HepG2 (cell line): ENCODE measurements at regions not wholly inside any gene's neighbourhood (a gene's known extent, or its start where the extent isn't known, plus 50 kb on each side); places are given as distances from the start of the nearest gene placed in this dataset.

Experiments used
- ATAC-seq: fragments of 200-7000 bp; cut with Tn5 transposase; 3 replicates; pipeline ENCODE4 v1.9.1; 2020; ENCODE audit warnings: mild to moderate bottlenecking, moderate library complexity
- BruUV-seq: library from RNA; stranded (reverse); fragments of 400-500 nt; replicated peaks from 2 replicates; lab custom pipeline; 2021; lab: Mats Ljungman, UMichigan
- CTCF ChIA-PET: fragments of 300-600 bp; formaldehyde crosslinking; extraction: SDS; loops from one replicate; lab custom pipeline; 2021; ENCODE audit warnings: low total read pairs, inconsistent platforms, low intra/inter-chr PET ratio; lab: Yijun Ruan, JAX
- POLR2A ChIA-PET: fragments of 350-600 bp; sonication (Branson Sonifier 250); formaldehyde crosslinking; loops from one replicate; lab custom pipeline; 2020; ENCODE audit warnings: antibody characterized with exemption, inconsistent platforms; lab: Yijun Ruan, JAX
- DNase-seq: peaks from one replicate; pipeline ENCODE4 v3.0.0-alpha.2; 2015; ENCODE audit warnings: low spot score
- FAIRE-seq: peaks from 3 replicates; lab custom pipeline; 2011; peaks lifted over from hg19 to GRCh38; lab: Jason Lieb, UNC
- H2AFZ ChIP-seq: one replicate; pipeline ENCODE4 v1.6.1; 2011; ENCODE audit warnings: low read length, inconsistent platforms
- H3K27ac ChIP-seq: fragments of 300-600 bp; 3 replicates; pipeline ENCODE4 v1.8.0; 2011; ENCODE audit warnings: mixed run types, mild to moderate bottlenecking, mixed read lengths, low read length, inconsistent platforms; ENCODE audit not compliant: insufficient read depth; ENCODE audit errors: extremely low read length
- H3K27me3 ChIP-seq, 2 experiments: fragments of 200-600 bp in 1 of 2; 2 replicates in 1 of 2; 3 replicates in 1 of 2; pipeline versions ENCODE4 v1.6.0 to v1.8.0; 2011; ENCODE audit warnings: low read length in 2 of 2, mild to moderate bottlenecking in 2 of 2, moderate library complexity in 2 of 2, inconsistent platforms in 1 of 2; ENCODE audit not compliant: insufficient read depth in 2 of 2, control insufficient read depth in 1 of 2
- H3K36me3 ChIP-seq, 2 experiments: fragments of 200-600 bp in 1 of 2; replicated peaks in 1 of 2; 2 replicates in 1 of 2; 3 replicates in 1 of 2; pipeline versions ENCODE4 v1.5.1 to v1.8.0; 2011; ENCODE audit warnings: low read length in 2 of 2, inconsistent platforms in 1 of 2; ENCODE audit not compliant: insufficient read depth in 2 of 2, control insufficient read depth in 1 of 2
- H3K4me1 ChIP-seq: 2 replicates; pipeline ENCODE4 v1.5.1; 2012; ENCODE audit warnings: low read length, inconsistent platforms; ENCODE audit not compliant: insufficient read depth
- H3K4me2 ChIP-seq: 2 replicates; pipeline ENCODE4 v1.6.0; 2011; ENCODE audit warnings: low read depth, low read length, inconsistent platforms
- H3K4me3 ChIP-seq, 3 experiments: fragments of 200-600 bp in 1 of 3; sonication (generic), shearing (Covaris generic) in 1 of 3; replicated peaks in 1 of 3; 2 replicates each; pipeline ENCODE4 v1.5.1; 2011 to 2016; ENCODE audit warnings: low read length in 3 of 3, inconsistent platforms in 2 of 3, low read depth in 2 of 3, mild to moderate bottlenecking in 2 of 3, control low read depth in 1 of 3, mixed read lengths in 1 of 3; ENCODE audit not compliant: insufficient read depth in 1 of 3
- H3K79me2 ChIP-seq: one replicate; pipeline ENCODE4 v1.6.1; 2011; ENCODE audit warnings: low read length, inconsistent platforms; ENCODE audit not compliant: insufficient read depth
- H3K9ac ChIP-seq: 2 replicates; pipeline ENCODE4 v1.6.0; 2011; ENCODE audit warnings: mild to moderate bottlenecking, low read depth, low read length, inconsistent platforms; ENCODE audit not compliant: insufficient read depth
- H3K9me3 ChIP-seq: 2 replicates; pipeline ENCODE4 v1.5.1; 2012; ENCODE audit warnings: mild to moderate bottlenecking, low read length
- H4K20me1 ChIP-seq: 2 replicates; pipeline ENCODE4 v1.6.0; 2011; ENCODE audit warnings: inconsistent platforms, mild to moderate bottlenecking, low read length, moderate library complexity; ENCODE audit not compliant: insufficient read depth
- CENPBD1 ChIP-seq: sonication (generic); formaldehyde crosslinking; IDR thresholded peaks from 2 replicates; pipeline ENCODE4 v1.8.0; 2022; ENCODE audit warnings: missing genetic modification reagents, low read depth, mild to moderate bottlenecking, borderline replicate concordance
- FOXP4 ChIP-seq: sonication (generic); formaldehyde crosslinking; IDR thresholded peaks from 2 replicates; pipeline ENCODE4 v1.4.0; 2020; ENCODE audit warnings: missing genetic modification reagents
- PAWR ChIP-seq: sonication (generic); formaldehyde crosslinking; IDR thresholded peaks from 2 replicates; pipeline ENCODE4 v1.4.0; 2020; ENCODE audit warnings: missing genetic modification reagents, mild to moderate bottlenecking, borderline replicate concordance
- RARA ChIP-seq: IDR thresholded peaks from 2 replicates; pipeline ENCODE4 v1.6.1; 2016; ENCODE audit warnings: missing genetic modification reagents, missing compliant biosample characterization
- SETDB1 ChIP-seq: sonication (generic); formaldehyde crosslinking; IDR thresholded peaks from 2 replicates; pipeline ENCODE4 v1.5.1; 2020; ENCODE audit warnings: missing genetic modification reagents, mild to moderate bottlenecking, borderline replicate concordance
- SNAPC2 ChIP-seq: sonication (generic); formaldehyde crosslinking; IDR thresholded peaks from 2 replicates; pipeline ENCODE4 v1.8.1; 2022; ENCODE audit warnings: mild to moderate bottlenecking, missing genetic modification reagents
- STAT6 ChIP-seq: sonication (generic); formaldehyde crosslinking; IDR thresholded peaks from 2 replicates; pipeline ENCODE4 v1.4.0; 2020; ENCODE audit warnings: missing genetic modification reagents, mild to moderate bottlenecking, borderline replicate concordance
- ZNF503 ChIP-seq: sonication (generic); formaldehyde crosslinking; IDR thresholded peaks from 2 replicates; pipeline ENCODE4 v1.4.0; 2020; ENCODE audit warnings: missing genetic modification reagents
- ZNF672 ChIP-seq: sonication (generic); formaldehyde crosslinking; IDR thresholded peaks from 2 replicates; pipeline ENCODE4 v1.8.1; 2022; ENCODE audit warnings: missing genetic modification reagents
- WGBS: methylation state at CpG from one replicate; pipeline ENCODE4 v1.1.6; 2017; ENCODE audit warnings: low lambda C conversion rate; 5-methylcytosine and 5-hydroxymethylcytosine counted together
- in situ Hi-C: cut with HindIII; loops from 2 replicates; pipeline ENCODE4 v1.10.0; 2017; ENCODE audit warnings: low pct_unique_long_range_greater_than_20kb; ENCODE audit not compliant: extremely low pct_ligation_motif_present
- intact Hi-C: fragments of 100-400 bp; cut with micrococcal nuclease; formaldehyde crosslinking; loops from one replicate; pipeline ENCODE4 v1.10.0; 2022; ENCODE audit not compliant: unreplicated experiment
- TF ChIP-seq, protein P1 (sequence below): sonication (generic); formaldehyde crosslinking; IDR thresholded peaks from 2 replicates; pipeline ENCODE4 v1.8.0; 2022; ENCODE audit warnings: missing genetic modification reagents, mild to moderate bottlenecking, borderline replicate concordance
- TF ChIP-seq, protein P2 (sequence below): sonication (generic); formaldehyde crosslinking; IDR thresholded peaks from 2 replicates; pipeline ENCODE4 v1.4.0; 2020; ENCODE audit warnings: missing genetic modification reagents, low read depth, mild to moderate bottlenecking, borderline replicate concordance
- TF ChIP-seq, protein P3 (sequence below): sonication (generic); formaldehyde crosslinking; IDR thresholded peaks from 2 replicates; pipeline ENCODE4 v1.5.0; 2020; ENCODE audit warnings: mild to moderate bottlenecking, missing genetic modification reagents, borderline replicate concordance

DNA sequence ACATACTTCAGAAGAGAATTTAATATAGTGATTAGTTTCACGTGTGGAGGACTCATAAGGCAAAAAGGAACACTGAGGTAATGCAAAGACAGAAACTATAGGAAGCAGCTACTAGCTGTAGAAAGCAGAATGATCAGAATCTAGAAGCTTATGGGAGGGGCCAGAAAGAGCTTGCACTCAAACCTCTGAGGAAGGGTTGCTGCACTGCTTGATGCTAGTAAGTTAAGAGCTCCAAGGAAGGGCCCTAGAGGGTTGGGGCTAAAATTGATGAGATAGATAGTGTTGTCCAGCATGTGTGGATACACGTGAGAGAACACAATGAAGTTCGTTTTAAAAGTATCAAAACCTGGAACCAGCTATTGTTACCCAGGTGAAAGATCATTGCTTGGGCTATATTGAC is 311.1 kb downstream of the SLC6A15 start:
- ATAC-seq (no peak), DNase-seq (no peak), FAIRE-seq (no peak)
- Histone ChIP-seq H2AFZ (no peak overlapping the region), H3K4me3 (no peak overlapping the region), H3K79me2 (no peaks in the 10 kb centered on the region), H3K9ac (no peak overlapping the region), H3K36me3 (no peaks in the 10 kb centered on the region), H3K4me2 (no peak overlapping the region), H4K20me1 (no peaks in the 10 kb centered on the region), H3K27me3 (no peaks in the 10 kb centered on the region), H3K27ac (no peak overlapping the region), H3K9me3 (no peaks in the 10 kb centered on the region), H3K4me1 (no peaks in the 10 kb centered on the region)
- intact Hi-C loops (no loop called here), in situ Hi-C loops (no loop called here)
- ChIA-PET CTCF (no interaction called here), POLR2A (no interaction called here)
- BruUV-seq = no TSS peak
- 6% methylated on average over 3 of the region's 3 CpGs for WGBS
- TF ChIP-seq ZNF672 (CRISPR knock-in tag) (no peak), RARA (no peak), STAT6 (no peak), CENPBD1 (CRISPR knock-in tag) (no peak), ZNF503 (CRISPR knock-in tag) (no peak), PAWR (CRISPR knock-in tag) (no peak), SETDB1 (no peak), SNAPC2 (no peak), FOXP4 (CRISPR knock-in tag) (no peak)
- TF ChIP-seq, protein P1, sequence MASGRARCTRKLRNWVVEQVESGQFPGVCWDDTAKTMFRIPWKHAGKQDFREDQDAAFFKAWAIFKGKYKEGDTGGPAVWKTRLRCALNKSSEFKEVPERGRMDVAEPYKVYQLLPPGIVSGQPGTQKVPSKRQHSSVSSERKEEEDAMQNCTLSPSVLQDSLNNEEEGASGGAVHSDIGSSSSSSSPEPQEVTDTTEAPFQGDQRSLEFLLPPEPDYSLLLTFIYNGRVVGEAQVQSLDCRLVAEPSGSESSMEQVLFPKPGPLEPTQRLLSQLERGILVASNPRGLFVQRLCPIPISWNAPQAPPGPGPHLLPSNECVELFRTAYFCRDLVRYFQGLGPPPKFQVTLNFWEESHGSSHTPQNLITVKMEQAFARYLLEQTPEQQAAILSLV = no peak
- TF ChIP-seq, protein P2, sequence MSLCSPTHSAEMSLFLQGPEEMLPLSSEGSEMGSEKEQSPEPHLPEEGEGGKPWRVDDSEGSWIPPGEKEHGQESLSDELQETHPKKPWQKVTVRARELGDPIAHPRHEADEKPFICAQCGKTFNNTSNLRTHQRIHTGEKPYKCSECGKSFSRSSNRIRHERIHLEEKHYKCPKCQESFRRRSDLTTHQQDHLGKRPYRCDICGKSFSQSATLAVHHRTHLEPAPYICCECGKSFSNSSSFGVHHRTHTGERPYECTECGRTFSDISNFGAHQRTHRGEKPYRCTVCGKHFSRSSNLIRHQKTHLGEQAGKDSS (CRISPR knock-in tag) = no peak
- TF ChIP-seq, protein P3, sequence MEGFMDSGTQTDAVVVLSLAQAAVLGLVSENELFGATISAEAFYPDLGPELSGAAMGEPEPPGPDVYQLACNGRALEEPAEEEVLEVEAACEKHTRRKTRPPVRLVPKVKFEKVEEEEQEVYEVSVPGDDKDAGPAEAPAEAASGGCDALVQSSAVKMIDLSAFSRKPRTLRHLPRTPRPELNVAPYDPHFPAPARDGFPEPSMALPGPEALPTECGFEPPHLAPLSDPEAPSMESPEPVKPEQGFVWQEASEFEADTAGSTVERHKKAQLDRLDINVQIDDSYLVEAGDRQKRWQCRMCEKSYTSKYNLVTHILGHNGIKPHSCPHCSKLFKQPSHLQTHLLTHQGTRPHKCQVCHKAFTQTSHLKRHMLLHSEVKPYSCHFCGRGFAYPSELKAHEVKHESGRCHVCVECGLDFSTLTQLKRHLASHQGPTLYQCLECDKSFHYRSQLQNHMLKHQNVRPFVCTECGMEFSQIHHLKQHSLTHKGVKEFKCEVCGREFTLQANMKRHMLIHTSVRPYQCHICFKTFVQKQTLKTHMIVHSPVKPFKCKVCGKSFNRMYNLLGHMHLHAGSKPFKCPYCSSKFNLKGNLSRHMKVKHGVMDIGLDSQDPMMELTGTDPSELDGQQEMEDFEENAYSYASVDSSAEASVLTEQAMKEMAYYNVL = no peak
